GM21786 (cell line): ENCODE measurements at regions not wholly inside any gene's neighbourhood (a gene's known extent, or its start where the extent isn't known, plus 50 kb on each side); places are given as distances from the start of the nearest gene placed in this dataset.

ENCODE experiments used
- ATAC-seq: cut with Tn5 transposase; IDR thresholded peaks from one replicate; pipeline ENCODE4 v1.9.1; 2021; ENCODE audit not compliant: unreplicated experiment

DNA sequence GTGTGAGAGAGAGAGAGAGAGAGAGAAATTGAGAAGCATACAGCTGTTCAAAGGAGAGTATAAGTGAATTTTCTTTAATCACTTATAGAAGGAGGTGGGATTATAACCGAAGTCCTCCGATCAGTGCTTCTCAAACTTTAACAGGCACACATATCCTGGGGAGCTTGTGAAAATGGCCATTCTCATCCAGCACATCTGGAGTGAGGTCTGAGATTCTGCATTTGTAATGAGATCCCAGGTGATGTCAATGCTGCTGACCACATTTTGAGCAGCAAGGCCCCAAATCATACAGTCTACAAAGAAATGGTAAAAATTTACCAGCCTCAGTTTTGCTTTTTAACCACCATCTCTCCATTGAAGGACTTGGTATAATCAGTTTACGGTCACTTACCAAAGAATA lies 219.0 kb downstream of the PTEN start:
- ATAC-seq, result peak; percentile 31

GRCh38 chr10:88082806-88083596 lies 219.6 kb downstream of the PTEN start:
- ATAC-seq, result peak; percentile 79

DNA sequence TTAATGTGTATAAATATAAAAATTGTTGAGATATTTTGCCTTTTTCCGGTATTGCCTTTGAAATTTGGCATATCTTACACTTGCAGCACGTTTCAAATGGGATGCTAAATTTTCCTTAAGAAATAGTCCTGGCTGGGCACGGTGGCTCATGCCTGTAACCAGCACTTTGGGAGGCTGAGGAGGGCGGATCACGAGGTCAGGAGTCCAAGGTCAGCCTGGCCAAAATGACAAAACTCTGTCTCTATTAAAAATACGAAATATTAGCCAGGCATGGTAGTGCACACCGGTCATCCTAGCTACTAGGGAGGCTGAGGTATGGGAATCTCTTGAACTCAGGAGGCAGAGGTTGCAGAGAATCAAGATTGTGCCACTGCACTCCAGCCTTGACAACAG lies 220.2 kb downstream of the PTEN start:
- no peak for ATAC-seq

DNA sequence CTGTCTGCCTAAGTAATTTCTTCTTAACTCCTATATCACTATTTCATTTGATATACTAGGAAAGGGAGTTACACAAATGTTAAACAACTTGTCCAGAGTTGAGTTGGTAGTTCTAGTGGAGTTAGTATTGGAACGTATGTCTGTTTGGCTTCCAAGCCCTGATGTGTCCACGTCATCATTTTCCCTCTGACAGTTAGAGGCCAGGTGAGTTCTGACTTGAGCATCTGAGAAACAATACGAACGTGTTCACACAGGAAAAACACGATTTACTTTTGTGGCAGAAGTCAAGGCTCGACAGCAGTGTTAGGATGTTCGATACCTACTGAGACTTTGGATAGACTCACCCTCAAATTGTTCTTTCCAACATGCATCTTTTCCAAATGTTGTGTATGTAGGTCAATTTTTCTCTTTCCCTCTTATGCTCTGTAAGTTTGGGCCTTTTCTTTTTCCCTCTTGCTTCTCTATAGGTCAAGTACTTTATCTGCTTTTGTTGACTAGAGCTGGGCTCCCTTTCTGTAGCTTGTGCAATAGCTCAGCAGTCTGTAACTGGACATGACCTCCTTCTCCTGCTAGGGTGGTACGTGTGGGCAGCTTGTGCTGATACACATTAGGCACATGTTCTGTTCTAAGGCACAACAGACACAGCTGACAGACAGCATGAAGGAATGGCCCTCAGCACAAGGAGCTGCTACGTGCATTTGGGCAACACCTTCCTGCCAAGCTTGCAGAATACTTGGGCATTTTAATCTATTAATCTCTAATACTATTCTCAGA lies 222.9 kb downstream of the PTEN start:
- ATAC-seq, result no peak

DNA sequence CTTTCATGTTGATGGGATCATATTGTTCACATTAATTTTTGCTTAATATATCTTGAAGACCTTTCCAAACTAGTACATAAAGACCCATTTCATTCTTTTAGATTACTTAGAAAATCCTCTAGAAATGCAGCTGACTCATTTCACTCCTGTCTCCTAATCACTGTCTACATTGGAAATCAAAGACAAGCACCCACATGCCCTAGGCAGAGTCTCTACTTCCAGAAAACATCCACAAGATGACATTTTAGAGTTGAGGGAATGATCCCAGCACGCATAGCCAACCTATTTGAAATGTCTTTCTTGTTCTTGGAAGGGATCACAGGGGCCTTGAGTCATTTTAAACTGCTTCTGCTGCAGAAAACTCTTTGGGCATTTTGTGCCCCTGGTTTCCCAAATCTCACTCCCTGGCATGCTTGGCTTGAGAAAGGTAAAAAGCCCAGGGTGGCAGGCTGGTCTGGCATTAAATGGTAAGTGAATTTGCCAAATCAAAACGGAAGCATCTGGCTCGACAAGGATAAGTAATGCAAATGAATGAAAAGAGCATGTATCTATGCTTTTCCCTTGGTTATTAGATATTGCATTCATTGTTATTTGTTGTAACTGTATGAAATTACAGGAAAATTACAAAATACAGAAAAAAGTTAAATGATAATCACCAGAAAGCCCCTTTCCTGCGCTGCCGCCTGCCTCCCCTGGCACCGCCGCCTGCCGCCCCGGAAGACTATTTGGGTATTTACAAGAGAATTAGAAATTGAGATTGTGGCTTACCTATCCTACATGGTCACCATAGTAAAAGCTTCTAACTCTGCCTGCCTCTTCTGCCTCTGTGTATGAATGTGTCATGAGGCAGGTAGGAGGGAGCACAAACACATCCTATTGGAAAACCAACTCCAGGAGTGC lies 225.3 kb downstream of the PTEN start:
- ATAC-seq, result no peak

DNA sequence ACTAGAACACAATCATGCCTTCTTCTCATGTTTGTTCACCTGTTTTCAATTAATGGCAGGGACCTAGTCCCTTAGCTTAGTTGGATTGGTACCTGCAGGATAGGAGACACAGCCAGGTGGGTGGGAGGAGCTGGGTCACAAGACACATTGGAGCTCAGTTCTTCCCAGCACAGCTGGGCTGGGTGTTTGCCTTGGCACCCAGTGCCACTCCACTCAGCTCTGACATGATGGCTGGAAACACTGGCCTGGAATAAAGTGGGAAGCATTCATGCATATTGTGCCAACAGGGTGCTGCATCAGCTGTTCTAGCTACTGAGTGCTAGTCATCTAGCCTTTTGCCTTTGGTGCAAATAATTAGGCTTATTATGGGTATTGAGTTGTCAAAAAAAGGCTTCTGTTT lies 226.1 kb downstream of the PTEN start:
- no peak for ATAC-seq

DNA sequence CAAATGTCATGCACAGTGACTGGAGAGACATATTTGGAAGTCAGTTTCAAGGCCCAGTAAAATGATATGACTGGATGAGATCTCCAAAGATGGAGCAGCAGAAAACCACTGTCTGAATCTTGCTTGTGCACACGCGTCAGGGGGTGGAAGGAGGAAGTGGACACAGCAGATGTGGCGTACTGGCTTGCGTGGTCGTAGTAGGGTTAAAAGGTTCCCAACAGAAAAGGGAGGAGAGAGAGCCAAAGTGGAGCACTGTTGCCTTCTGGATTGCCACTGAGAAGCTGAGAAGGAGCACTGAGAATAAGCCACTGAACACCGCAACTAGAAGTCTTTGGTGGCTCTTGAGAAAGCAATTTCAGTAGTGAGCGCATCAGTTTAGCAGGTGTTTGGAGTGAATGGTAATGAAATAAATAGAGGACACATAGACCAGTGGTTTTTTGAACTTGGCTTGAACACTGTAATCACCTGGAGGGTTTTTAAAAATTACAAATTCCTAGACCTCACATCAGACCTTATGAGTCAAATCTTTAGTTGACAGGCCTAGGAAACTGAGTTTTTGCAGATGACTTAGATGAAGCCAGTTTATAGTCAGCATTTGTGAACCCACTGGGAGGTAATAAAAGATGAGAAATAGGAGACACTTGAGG lies 227.3 kb downstream of the PTEN start:
- no peak for ATAC-seq

DNA sequence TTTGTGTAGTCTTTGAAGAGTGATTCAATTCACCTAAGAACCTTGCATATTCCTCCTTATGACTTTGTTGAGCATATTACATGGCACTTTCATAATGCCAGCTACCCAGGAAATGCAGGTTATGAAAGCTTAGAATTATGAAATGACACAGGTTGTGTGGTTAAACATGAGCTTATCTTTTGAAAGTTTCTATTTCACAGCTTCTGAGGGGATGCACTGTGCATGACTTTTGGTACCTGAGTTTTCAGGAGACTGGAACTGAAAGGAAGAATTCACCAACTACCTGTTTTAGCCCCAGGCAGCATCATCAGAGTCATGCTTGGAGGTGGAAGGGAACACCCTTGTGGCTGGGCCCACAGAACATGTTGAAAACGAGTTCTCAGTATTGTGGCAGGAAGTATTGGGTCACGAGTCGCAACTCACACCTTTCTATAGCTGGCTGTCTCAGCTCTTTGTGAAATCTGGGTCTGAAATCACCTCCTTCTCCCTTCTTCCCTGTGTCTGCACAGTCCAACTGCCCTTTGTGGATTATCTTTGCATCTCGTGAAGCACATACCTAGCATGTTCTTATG lies 228.2 kb downstream of the PTEN start:
- peak; percentile 85 for ATAC-seq

- ATAC-seq, result no peak
Measured at GRCh38 chr10:88092265-88092664, 228.8 kb downstream of the PTEN start.

DNA sequence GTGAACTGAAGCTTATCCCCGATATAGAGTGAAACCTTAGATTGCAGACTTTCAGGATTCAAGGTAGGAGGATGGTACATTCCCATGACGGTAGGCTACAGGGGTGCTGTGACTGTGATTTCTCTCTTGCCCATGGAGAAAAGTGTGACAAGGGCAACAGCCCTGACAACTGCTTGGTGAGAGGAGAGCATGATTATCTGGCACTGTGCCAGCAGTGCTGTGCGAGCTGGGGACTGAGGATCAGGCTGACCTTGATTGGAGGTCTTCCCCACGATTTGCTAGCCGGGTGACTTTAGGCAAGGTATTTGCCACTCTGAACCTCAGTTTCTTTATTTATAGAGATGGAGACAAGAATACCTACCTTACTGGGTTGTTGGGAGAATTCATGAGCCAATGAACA lies 229.5 kb downstream of the PTEN start:
- no peak for ATAC-seq

DNA sequence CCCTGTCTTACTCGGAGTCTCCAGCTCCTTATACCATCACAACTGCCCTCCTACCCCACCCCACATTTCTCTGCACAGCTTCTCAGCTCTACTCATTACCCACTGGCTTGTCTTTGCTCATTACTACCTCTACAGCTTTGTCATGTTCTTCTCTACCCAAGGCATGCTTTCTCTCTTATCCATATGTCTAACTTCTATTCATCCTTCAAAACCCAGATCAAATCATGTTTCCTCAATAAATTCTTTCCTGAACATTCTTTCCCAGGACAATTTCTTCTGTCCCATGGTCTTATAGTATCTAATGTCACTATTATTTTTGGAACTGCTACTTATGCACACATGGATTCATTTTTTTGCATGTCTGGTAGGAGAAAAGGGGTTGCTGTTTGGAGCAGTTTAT lies 231.4 kb downstream of the PTEN start:
- ATAC-seq, result no peak

DNA sequence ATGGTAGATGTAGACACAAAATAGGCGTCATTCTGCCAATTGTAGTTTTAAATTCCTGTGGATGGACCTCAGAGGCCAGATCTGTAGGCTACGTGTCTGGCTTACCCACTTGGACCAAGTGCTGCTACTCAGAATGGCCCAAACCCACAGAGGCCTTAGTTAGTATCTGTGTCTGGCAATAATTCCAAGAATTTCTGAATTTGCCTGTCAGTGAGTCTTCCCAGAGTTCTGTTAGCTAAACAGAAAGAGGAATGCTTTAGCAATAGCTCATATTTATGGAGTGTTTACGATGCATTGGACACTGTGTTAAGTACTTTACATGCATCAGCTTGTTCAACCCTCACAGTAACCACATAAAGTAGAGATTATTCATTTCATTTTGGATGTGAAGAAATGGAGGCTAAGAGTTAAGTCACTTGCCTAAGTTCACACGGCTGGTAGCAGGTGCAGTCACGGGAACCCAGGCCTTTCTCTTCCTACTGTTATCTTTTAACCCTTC lies 231.8 kb downstream of the PTEN start:
- no peak for ATAC-seq

DNA sequence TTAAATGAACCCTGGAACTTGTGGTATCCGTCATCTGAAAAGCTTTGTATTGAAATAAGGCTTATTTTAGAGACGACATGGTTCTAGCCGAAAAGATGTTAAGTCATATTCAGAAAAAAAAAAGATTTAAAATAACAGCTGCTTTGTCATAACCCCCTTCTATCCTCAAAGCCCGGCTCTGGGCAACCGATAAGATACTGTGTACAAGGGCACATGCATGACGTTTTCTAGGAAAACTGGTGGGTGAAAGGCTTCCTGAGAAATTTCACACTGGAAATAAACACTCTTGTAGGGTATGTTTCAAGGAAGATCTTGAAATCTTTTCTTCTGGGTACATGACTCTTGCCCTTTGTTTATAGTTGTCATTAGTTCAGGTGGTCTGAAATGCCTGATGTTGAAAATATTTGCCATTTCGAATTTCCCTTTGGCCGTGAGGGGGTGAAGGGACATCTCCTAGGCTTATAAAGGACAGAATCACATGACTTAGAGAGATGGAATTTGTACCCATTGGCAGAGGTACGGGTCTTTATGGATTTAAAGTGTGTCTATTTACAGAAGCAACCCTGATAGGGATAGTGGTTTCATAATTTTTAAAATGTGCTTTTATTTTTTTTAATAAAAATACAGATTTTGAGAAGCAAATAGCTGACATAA lies 232.5 kb downstream of the PTEN start:
- ATAC-seq, result no peak

GRCh38 chr10:88097092-88097516 lies 233.7 kb downstream of the PTEN start:
- no peak for ATAC-seq

GRCh38 chr10:88097536-88097935 lies 234.1 kb downstream of the PTEN start:
- no peak for ATAC-seq

DNA sequence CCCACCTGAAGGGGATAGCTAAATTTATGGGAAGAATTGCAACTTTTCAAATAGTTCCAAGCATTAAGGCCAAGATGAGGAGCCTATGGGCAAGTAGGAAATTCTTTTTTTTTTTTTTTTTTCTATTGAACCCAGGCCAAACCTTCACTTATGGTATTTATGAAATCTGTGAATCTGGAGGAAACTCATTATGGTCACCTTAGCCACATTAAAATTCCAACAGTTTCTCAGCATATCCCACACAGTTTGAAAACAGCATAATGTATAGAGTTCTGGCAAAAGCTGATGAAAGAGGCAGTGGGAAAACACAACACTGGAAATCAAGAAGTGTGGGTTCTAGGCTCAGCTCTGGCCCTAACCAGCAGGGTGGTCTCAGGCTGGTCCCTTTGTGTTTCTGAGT lies 236.9 kb downstream of the PTEN start:
- no peak for ATAC-seq

- ATAC-seq, result no peak
Measured at GRCh38 chr10:88101666-88102065, 238.2 kb downstream of the PTEN start.

- no peak for ATAC-seq
Measured at GRCh38 chr10:88103576-88103975, 240.2 kb downstream of the PTEN start.

GRCh38 chr10:88104223-88104622 lies 240.8 kb downstream of the PTEN start:
- ATAC-seq, result no peak

- ATAC-seq, result no peak
Measured at GRCh38 chr10:88106366-88106765, 242.9 kb downstream of the PTEN start.
